LNCaP clone FGC (cell line): ENCODE measurements at regions not wholly inside any gene's neighbourhood (a gene's known extent, or its start where the extent isn't known, plus 50 kb on each side); places are given as distances from the start of the nearest gene placed in this dataset.
"Not testable (repeated sequence)": the region's sequence is repeated elsewhere in the genome, so short reads cannot be mapped to it uniquely, and the experiment has no call there.

Source experiments
- DNase-seq: peaks from one replicate; pipeline ENCODE4 v3.0.0-alpha.2; 2011; ENCODE audit warnings: low read depth
- H3K4me3 ChIP-seq: 2 replicates; pipeline ENCODE4 v1.5.1; 2011; ENCODE audit warnings: mild to moderate bottlenecking, low read depth, low read length, control low read depth
- CTCF ChIP-seq: IDR thresholded peaks from 2 replicates; pipeline ENCODE4 v1.5.1; 2012; ENCODE audit warnings: mild to moderate bottlenecking; ENCODE audit not compliant: control insufficient read depth, insufficient read depth; ENCODE audit errors: extremely low read depth

GRCh38 chr3:20724241-20724640 is 538.2 kb upstream of the SGO1 start:
- no peak for TF ChIP-seq CTCF
- no peak for DNase-seq
- H3K4me3 ChIP-seq: no peak overlapping the region

- not testable (repeated sequence) for DNase-seq, H3K4me3 ChIP-seq
These were observed 530.4 kb upstream of the SGO1 start for GRCh38 chr3:20716425-20716824.

GRCh38 chr3:20701641-20702040 is 515.6 kb upstream of the SGO1 start:
- no peak overlapping the region for H3K4me3 ChIP-seq
- TF ChIP-seq CTCF: no peak
- DNase-seq: no peak

- DNase-seq: no peak
- H3K4me3 ChIP-seq: no peak overlapping the region
- no peak for TF ChIP-seq CTCF
These were observed 514.7 kb upstream of the SGO1 start for GRCh38 chr3:20700714-20701113.

GRCh38 chr3:20698896-20699295 is 512.9 kb upstream of the SGO1 start:
- no peak overlapping the region for H3K4me3 ChIP-seq
- no peak for TF ChIP-seq CTCF
- DNase-seq: no peak

- TF ChIP-seq CTCF: no peak
These were observed 510.6 kb upstream of the SGO1 start for GRCh38 chr3:20696388-20697150.

GRCh38 chr3:20692675-20693074 is 506.7 kb upstream of the SGO1 start:
- H3K4me3 ChIP-seq: no peak overlapping the region
- no peak for DNase-seq
- no peak for TF ChIP-seq CTCF

More at GRCh38 chr3:20696388-20697150, 510.6 kb upstream of the SGO1 start:
- DNase-seq: no peak
- H3K4me3 ChIP-seq: no peak overlapping the region
